H9 (cell line): ENCODE measurements at regions not wholly inside any gene's neighbourhood (a gene's known extent, or its start where the extent isn't known, plus 50 kb on each side); places are given as distances from the start of the nearest gene placed in this dataset.

ENCODE experiments used
- DNase-seq: peaks from one replicate; pipeline ENCODE4 v3.0.0-alpha.2; 2017
- H2AFZ ChIP-seq: one replicate; pipeline ENCODE4 v1.6.1; 2013; ENCODE audit warnings: mild to moderate bottlenecking, low read length, control low read depth, moderate library complexity
- H2AK5ac ChIP-seq: 2 replicates; pipeline ENCODE4 v1.6.1; 2013; ENCODE audit warnings: low read length, control low read depth, mixed read lengths; ENCODE audit not compliant: insufficient read length
- H2BK120ac ChIP-seq: one replicate; pipeline ENCODE4 v1.6.1; 2013; ENCODE audit warnings: low read depth, mild to moderate bottlenecking, low read length, control low read depth, inconsistent platforms; ENCODE audit not compliant: poor library complexity, severe bottlenecking
- H2BK12ac ChIP-seq: 2 replicates; pipeline ENCODE4 v1.6.1; 2013; ENCODE audit warnings: low read length, control low read depth, mixed read lengths, low read depth; ENCODE audit not compliant: insufficient read length
- H2BK15ac ChIP-seq: 2 replicates; pipeline ENCODE4 v1.6.1; 2013; ENCODE audit warnings: low read depth, low read length, control low read depth
- H2BK20ac ChIP-seq: one replicate; pipeline ENCODE4 v1.6.1; 2013; ENCODE audit warnings: low read depth, mild to moderate bottlenecking, low read length, control low read depth, inconsistent platforms; ENCODE audit not compliant: poor library complexity, severe bottlenecking
- H2BK5ac ChIP-seq: 2 replicates; pipeline ENCODE4 v1.6.1; 2013; ENCODE audit warnings: low read length, control low read depth, mixed read lengths; ENCODE audit not compliant: insufficient read length
- H3K14ac ChIP-seq: 2 replicates; pipeline ENCODE4 v1.6.1; 2013; ENCODE audit warnings: low read length, control low read depth; ENCODE audit not compliant: insufficient read depth
- H3K18ac ChIP-seq: 2 replicates; pipeline ENCODE4 v1.6.1; 2013; ENCODE audit warnings: low read depth, mild to moderate bottlenecking, mixed read lengths, low read length, control low read depth; ENCODE audit not compliant: insufficient read length
- H3K23ac ChIP-seq: 2 replicates; pipeline ENCODE4 v1.6.1; 2013; ENCODE audit warnings: low read length, control low read depth, mixed read lengths, low read depth; ENCODE audit not compliant: insufficient read length
- H3K23me2 ChIP-seq: 2 replicates; pipeline ENCODE4 v1.6.1; 2013; ENCODE audit warnings: low read depth, mild to moderate bottlenecking, mixed read lengths, low read length, control low read depth; ENCODE audit not compliant: insufficient read length, poor library complexity, severe bottlenecking
- H3K27ac ChIP-seq: 2 replicates; pipeline ENCODE4 v1.5.1; 2013; ENCODE audit warnings: low read length, control low read depth, mixed read lengths, low read depth; ENCODE audit not compliant: insufficient read length
- H3K27me3 ChIP-seq: 2 replicates; pipeline ENCODE4 v1.6.1; 2013; ENCODE audit warnings: low read length, control low read depth, inconsistent platforms; ENCODE audit not compliant: insufficient read depth
- H3K4ac ChIP-seq: 2 replicates; pipeline ENCODE4 v1.6.1; 2013; ENCODE audit warnings: low read depth, mild to moderate bottlenecking, control low read depth, inconsistent platforms, low read length, moderate library complexity
- H3K4me1 ChIP-seq: 2 replicates; pipeline ENCODE4 v1.6.1; 2013; ENCODE audit warnings: low read length, control low read depth, inconsistent platforms; ENCODE audit not compliant: insufficient read depth
- H3K4me2 ChIP-seq: 2 replicates; pipeline ENCODE4 v1.6.1; 2013; ENCODE audit warnings: low read length, control low read depth, mixed read lengths; ENCODE audit not compliant: insufficient read length, insufficient read depth
- H3K56ac ChIP-seq: 2 replicates; pipeline ENCODE4 v1.6.1; 2013; ENCODE audit warnings: low read depth, mild to moderate bottlenecking, mixed read lengths, low read length, control low read depth; ENCODE audit not compliant: insufficient read length
- H3K79me1 ChIP-seq: 2 replicates; pipeline ENCODE4 v1.6.1; 2013; ENCODE audit warnings: low read depth, mild to moderate bottlenecking, moderate library complexity, low read length, control low read depth, inconsistent platforms; ENCODE audit not compliant: insufficient read depth, poor library complexity, severe bottlenecking
- H3K79me2 ChIP-seq: 2 replicates; pipeline ENCODE4 v1.6.1; 2013; ENCODE audit warnings: low read length, control low read depth, inconsistent platforms; ENCODE audit not compliant: insufficient read depth
- H3K9ac ChIP-seq: 2 replicates; pipeline ENCODE4 v1.6.1; 2013; ENCODE audit warnings: low read length, control low read depth, mixed read lengths; ENCODE audit not compliant: insufficient read length; ENCODE audit errors: extremely low read depth
- H3K9me3 ChIP-seq: one replicate; pipeline ENCODE4 v1.6.1; 2013; ENCODE audit warnings: low read depth, low read length, inconsistent platforms; ENCODE audit not compliant: control insufficient read depth
- H3T11ph ChIP-seq: one replicate; pipeline ENCODE4 v1.6.1; 2013; ENCODE audit warnings: mild to moderate bottlenecking, low read length, control low read depth, inconsistent platforms
- H4K20me1 ChIP-seq: one replicate; pipeline ENCODE4 v1.6.1; 2013; ENCODE audit not compliant: control insufficient read depth, insufficient read length, insufficient read depth
- H4K5ac ChIP-seq: 2 replicates; pipeline ENCODE4 v1.6.1; 2013; ENCODE audit warnings: low read depth, mild to moderate bottlenecking, mixed read lengths, low read length, control low read depth; ENCODE audit not compliant: insufficient read length
- H4K8ac ChIP-seq: replicated peaks from 2 replicates; pipeline ENCODE4 v1.6.1; 2013; ENCODE audit warnings: low read length, control low read depth, mixed read lengths, low read depth; ENCODE audit not compliant: insufficient read length
- H4K91ac ChIP-seq: 2 replicates; pipeline ENCODE4 v1.6.1; 2013; ENCODE audit warnings: low read depth, mild to moderate bottlenecking, moderate library complexity, mixed read lengths, low read length, control low read depth; ENCODE audit not compliant: insufficient read length
- H3K27ac Mint-ChIP-seq, 3 experiments: 2 replicates in 2 of 3; 3 replicates in 1 of 3; pipeline ENCODE4 v1.8.0; 2020 to 2021; ENCODE audit warnings: mixed read lengths in 3 of 3, mild to moderate bottlenecking in 1 of 3, moderate library complexity in 1 of 3
- H3K27me3 Mint-ChIP-seq: 2 replicates; pipeline ENCODE4 v1.8.0; 2021; ENCODE audit warnings: low read depth, mild to moderate bottlenecking, moderate library complexity, mixed read lengths
- H3K36me3 Mint-ChIP-seq, 3 experiments: 2 replicates in 2 of 3; 3 replicates in 1 of 3; pipeline ENCODE4 v1.8.0; 2020 to 2021; ENCODE audit warnings: low read depth in 3 of 3, mixed read lengths in 3 of 3; ENCODE audit not compliant: insufficient read depth in 1 of 3
- H3K4me1 Mint-ChIP-seq, 2 experiments: 2 replicates each; pipeline ENCODE4 v1.8.0; 2020; ENCODE audit warnings: mixed read lengths in 2 of 2
- H3K4me3 Mint-ChIP-seq, 2 experiments: 2 replicates in 1 of 2; 3 replicates in 1 of 2; pipeline ENCODE4 v1.8.0; 2020 to 2021; ENCODE audit warnings: mild to moderate bottlenecking in 2 of 2, mixed read lengths in 2 of 2, moderate library complexity in 1 of 2
- H3K9me3 Mint-ChIP-seq, 2 experiments: 2 replicates in 1 of 2; 3 replicates in 1 of 2; pipeline ENCODE4 v1.8.0; 2020; ENCODE audit warnings: mild to moderate bottlenecking in 2 of 2, mixed read lengths in 2 of 2, moderate library complexity in 1 of 2
- CTCF ChIP-seq: fragments of 200-600 bp; sonication (generic); conservative IDR thresholded peaks from 3 replicates; pipeline ENCODE4 v1.8.0; 2021; ENCODE audit warnings: antibody characterized with exemption, mild to moderate bottlenecking
- WGBS: extraction: QIAGEN DNeasy Blood & Tissue Kit; methylation state at CpG from one replicate; pipeline ENCODE4 v1.1.7; 2013; ENCODE audit warnings: missing lambda C conversion rate, low lambda C conversion rate, mixed read lengths; ENCODE audit not compliant: insufficient read length; ENCODE audit errors: extremely low coverage; 5-methylcytosine and 5-hydroxymethylcytosine counted together

DNA sequence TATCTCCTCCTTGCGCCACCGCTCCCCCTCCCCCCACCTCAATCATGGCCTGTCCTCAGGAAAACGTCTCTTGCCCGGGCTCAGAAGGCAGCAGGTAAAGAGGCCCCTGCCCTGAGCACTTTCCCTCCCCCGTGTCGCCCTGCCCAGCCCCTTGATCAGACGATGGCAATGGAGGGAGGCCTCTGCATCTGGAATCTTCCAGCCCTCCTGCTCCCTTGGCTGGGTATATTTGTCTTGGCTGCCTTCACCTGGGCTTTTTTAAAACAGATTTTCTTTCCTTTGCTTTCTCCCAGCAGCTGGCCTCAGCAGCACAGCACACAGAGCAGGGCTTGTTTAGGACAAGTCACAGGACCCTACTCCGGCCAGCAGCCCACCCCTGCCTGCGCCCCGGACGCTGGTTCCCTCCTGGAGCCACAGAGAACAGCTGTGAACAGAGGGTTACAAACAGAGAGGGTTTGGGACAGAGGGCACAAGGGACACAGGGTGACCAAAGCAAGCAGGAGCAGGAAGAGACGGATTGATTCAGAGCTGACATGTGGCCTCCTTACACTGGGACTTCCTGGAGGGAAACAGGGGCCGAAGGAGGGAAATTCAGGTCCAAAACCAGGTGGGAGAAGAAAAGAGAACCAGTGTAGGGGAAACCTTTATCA is 78.7 kb downstream of the ISG20 start:
- no peak overlapping the region for H3K4me2 ChIP-seq
- no peaks in the 10 kb centered on the region for H3K23me2 ChIP-seq
- H4K91ac ChIP-seq = no peak overlapping the region
- Mint-ChIP-seq H3K4me3 (no peak overlapping the region), H3K27ac (0 out of 7 replicates have a peak overlapping the region, but pooled peaks of 1 of the 3 experiments have one; percentile 61), H3K9me3 (no peaks in the 10 kb centered on the region), H3K36me3 (no peaks in the 10 kb centered on the region), H3K4me1 (peaks cover 6 to 9% of the 10 kb centered on the region in 2 experiments; a peak in 3 of 4 replicates), H3K27me3 (peaks cover 37% of the 10 kb centered on the region)
- no peak overlapping the region for H3T11ph ChIP-seq
- no peak overlapping the region for H2BK5ac ChIP-seq
- DNase-seq = no peak
- no peak overlapping the region for H3K27ac ChIP-seq
- no peak overlapping the region for H3K56ac ChIP-seq
- H3K18ac ChIP-seq = no peak overlapping the region
- H3K9ac ChIP-seq = no peak overlapping the region
- no peak for TF ChIP-seq CTCF
- H2BK15ac ChIP-seq = no peak overlapping the region
- H3K4ac ChIP-seq = no peak overlapping the region
- no peak overlapping the region for H2BK12ac ChIP-seq
- no peak overlapping the region for H4K8ac ChIP-seq
- peak overlapping the region; percentile 58; the same call in 1 of the 2 replicates for H3K14ac ChIP-seq
- H4K5ac ChIP-seq = no peak overlapping the region
- no peaks in the 10 kb centered on the region for H4K20me1 ChIP-seq
- H3K79me1 ChIP-seq = no peaks in the 10 kb centered on the region
- H3K79me2 ChIP-seq = no peaks in the 10 kb centered on the region
- no CpG with 5 or more reads among the region's 13 CpGs for WGBS
- H2AK5ac ChIP-seq = no peak overlapping the region
- H2BK20ac ChIP-seq = no peak overlapping the region
- H3K27me3 ChIP-seq = no peaks in the 10 kb centered on the region; the same call in 1 of the 2 replicates
- no peak overlapping the region for H2BK120ac ChIP-seq
- H3K4me1 ChIP-seq = no peaks in the 10 kb centered on the region
- H3K23ac ChIP-seq = no peak overlapping the region
- H2AFZ ChIP-seq = no peak overlapping the region
- H3K9me3 ChIP-seq = no peaks in the 10 kb centered on the region
